ENCODE measurements at regions not wholly inside any gene's neighbourhood (a gene's known extent, or its start where the extent isn't known, plus 50 kb on each side); places are given as distances from the start of the nearest gene placed in this dataset.
"Not testable (repeated sequence)": the region's sequence is repeated elsewhere in the genome, so short reads cannot be mapped to it uniquely, and the experiment has no call there.

GRCh38 chrX:138282598-138283150 lies 428.8 kb downstream of the FGF13 start:
- not testable (repeated sequence) for H3K4me1 Mint-ChIP-seq; H3K27ac Mint-ChIP-seq; ATAC-seq (ENCODE audit: low read depth in 2 of 2); H3K27me3 Mint-ChIP-seq; DNase-seq; H3K36me3 Mint-ChIP-seq; H3K4me3 Mint-ChIP-seq
- peaks cover 0 to 26% (median 1%) of the 10 kb centered on the region in 7 donors for H3K9me3 Mint-ChIP-seq

- H3K4me1 Mint-ChIP-seq = no peaks in the 10 kb centered on the region
- ATAC-seq (ENCODE audit: low read depth in 2 of 2) (no peak), DNase-seq (no peak)
- no peaks in the 10 kb centered on the region for H3K36me3 Mint-ChIP-seq
- H3K27ac Mint-ChIP-seq = no peak overlapping the region
- H3K4me3 Mint-ChIP-seq = no peak overlapping the region
- peaks cover 0 to 5% (median 0%) of the 10 kb centered on the region in 7 donors for H3K9me3 Mint-ChIP-seq
- H3K27me3 Mint-ChIP-seq = no peaks in the 10 kb centered on the region
Observed at GRCh38 chrX:138287205-138287877, 424.2 kb downstream of the FGF13 start.

GRCh38 chrX:138294951-138295350 lies 416.6 kb downstream of the FGF13 start:
- Mint-ChIP-seq H3K9me3 (peaks cover 0 to 2% (median 0%) of the 10 kb centered on the region in 7 donors), H3K27me3 (no peaks in the 10 kb centered on the region), H3K4me1 (no peaks in the 10 kb centered on the region), H3K4me3 (no peak overlapping the region), H3K36me3 (no peaks in the 10 kb centered on the region), H3K27ac (no peak overlapping the region)
- DNase-seq (no peak), ATAC-seq (ENCODE audit: low read depth in 2 of 2) (no peak)

GRCh38 chrX:138298268-138298667 lies 413.2 kb downstream of the FGF13 start:
- ATAC-seq (ENCODE audit: low read depth in 2 of 2) (no peak), DNase-seq (no peak)
- no peak overlapping the region for H3K4me3 Mint-ChIP-seq
- H3K27me3 Mint-ChIP-seq = no peaks in the 10 kb centered on the region
- H3K36me3 Mint-ChIP-seq = no peaks in the 10 kb centered on the region
- H3K4me1 Mint-ChIP-seq = no peaks in the 10 kb centered on the region
- no peak overlapping the region for H3K27ac Mint-ChIP-seq
- H3K9me3 Mint-ChIP-seq = peaks cover 0 to 2% (median 0%) of the 10 kb centered on the region in 7 donors

- Mint-ChIP-seq H3K9me3 (peaks cover 0 to 1% (median 0%) of the 10 kb centered on the region in 7 donors), H3K27ac (no peak overlapping the region), H3K27me3 (no peaks in the 10 kb centered on the region), H3K4me3 (no peak overlapping the region), H3K36me3 (no peaks in the 10 kb centered on the region), H3K4me1 (no peaks in the 10 kb centered on the region)
- ATAC-seq (ENCODE audit: low read depth in 2 of 2) (no peak), DNase-seq (no peak)
Observed at GRCh38 chrX:138345801-138346200, 365.7 kb downstream of the FGF13 start.

- DNase-seq (no peak), ATAC-seq (ENCODE audit: low read depth in 2 of 2) (no peak)
- Mint-ChIP-seq H3K27ac (no peak overlapping the region), H3K9me3 (peaks cover 0 to 5% (median 1%) of the 10 kb centered on the region in 7 donors), H3K4me1 (no peaks in the 10 kb centered on the region), H3K4me3 (no peak overlapping the region), H3K27me3 (no peaks in the 10 kb centered on the region), H3K36me3 (no peaks in the 10 kb centered on the region)
Observed at GRCh38 chrX:138349351-138349750, 362.2 kb downstream of the FGF13 start.

- Mint-ChIP-seq H3K27ac (no peak overlapping the region), H3K27me3 (no peaks in the 10 kb centered on the region), H3K36me3 (no peaks in the 10 kb centered on the region), H3K4me1 (no peaks in the 10 kb centered on the region), H3K4me3 (no peak overlapping the region), H3K9me3 (peaks cover 3 to 14% (median 5%) of the 10 kb centered on the region in 7 donors)
- ATAC-seq (ENCODE audit: low read depth in 2 of 2) (no peak), DNase-seq (no peak)
Observed at GRCh38 chrX:138378876-138379275, 332.6 kb downstream of the FGF13 start.

- Mint-ChIP-seq H3K27me3 (no peaks in the 10 kb centered on the region), H3K27ac (no peak overlapping the region), H3K4me3 (no peak overlapping the region), H3K36me3 (no peaks in the 10 kb centered on the region), H3K9me3 (peaks cover 0 to 5% (median 0%) of the 10 kb centered on the region in 7 donors), H3K4me1 (no peaks in the 10 kb centered on the region)
- no peak for ATAC-seq (ENCODE audit: low read depth in 2 of 2)
- DNase-seq = no peak
Observed at GRCh38 chrX:138408101-138408500, 303.4 kb downstream of the FGF13 start.

GRCh38 chrX:138411048-138411447 lies 300.5 kb downstream of the FGF13 start:
- no peaks in the 10 kb centered on the region for H3K36me3 Mint-ChIP-seq
- no peaks in the 10 kb centered on the region for H3K4me1 Mint-ChIP-seq
- DNase-seq (no peak), ATAC-seq (ENCODE audit: low read depth in 2 of 2) (no peak)
- H3K27ac Mint-ChIP-seq = no peak overlapping the region
- H3K4me3 Mint-ChIP-seq = no peak overlapping the region
- no peaks in the 10 kb centered on the region for H3K27me3 Mint-ChIP-seq
- H3K9me3 Mint-ChIP-seq = peaks cover 0 to 5% (median 3%) of the 10 kb centered on the region in 7 donors

Measured in naive B cell (primary cell).